Right lobe of liver (tissue), 4 donors: ENCODE measurements at regions not wholly inside any gene's neighbourhood (a gene's known extent, or its start where the extent isn't known, plus 50 kb on each side); places are given as distances from the start of the nearest gene placed in this dataset.

ENCODE experiments used
- CTCF ChIP-seq, 4 donors: fragments of 200-600 bp in 3 of 4; fragments of 450-650 bp in 1 of 4; IDR thresholded peaks; one replicate each; pipeline versions ENCODE4 v1.5.1 to v1.8.0; 2016 to 2022; ENCODE audit warnings: antibody characterized with exemption in 4 of 4, mild to moderate bottlenecking in 2 of 4
- POLR2A ChIP-seq: fragments of 450-650 bp; IDR thresholded peaks from one replicate; pipeline ENCODE4 v1.6.1; 2017; ENCODE audit warnings: antibody characterized with exemption, mild to moderate bottlenecking
- donor health status: DM: no; HTN: no; CAD: no.
- donor health status: DM: no; HTN: no; CAD: no.
- donor health status: DM: no; HTN: yes; CAD: no.

- TF ChIP-seq CTCF (IDR thresholded peaks at IDR 0.05) = no peak
- no peak for TF ChIP-seq POLR2A
These were observed 120.0 kb downstream of the CTNND1 start for GRCh38 chr11:57881647-57882046.
